PC-9 (cell line): ENCODE measurements at regions not wholly inside any gene's neighbourhood (a gene's known extent, or its start where the extent isn't known, plus 50 kb on each side); places are given as distances from the start of the nearest gene placed in this dataset.

Experiments
- BruUV-seq: library from RNA; stranded (reverse); fragments of 400-500 nt; replicated peaks from 2 replicates; lab custom pipeline; 2021; lab: Mats Ljungman, UMichigan
- CTCF ChIA-PET: fragments of 300-600 bp; sonication (Branson Sonifier 250); formaldehyde crosslinking; loops from one replicate; lab custom pipeline; 2022; ENCODE audit warnings: antibody characterized with exemption; lab: Charles Lee
- POLR2A ChIA-PET: fragments of 300-600 bp; sonication (Branson Sonifier 250); formaldehyde crosslinking; loops from one replicate; lab custom pipeline; 2022; ENCODE audit warnings: antibody characterized with exemption; ENCODE audit not compliant: unreplicated experiment; lab: Charles Lee
- DNase-seq, 2 experiments: peaks; one replicate each; pipeline versions ENCODE4 v3.0.0 to v3.0.0-alpha.2; 2015 to 2022; ENCODE audit warnings: mixed read lengths in 1 of 2
- H2AFZ ChIP-seq: fragments of 200-600 bp; sonication (generic); 2 replicates; pipeline ENCODE4 v1.8.1; 2017; ENCODE audit warnings: antibody characterized with exemption
- H3F3A ChIP-seq: fragments of 200-600 bp; sonication (generic); 2 replicates; pipeline ENCODE4 v1.8.1; 2017; ENCODE audit warnings: antibody characterized with exemption, mild to moderate bottlenecking, low read depth; ENCODE audit not compliant: insufficient read depth
- H3K27ac ChIP-seq: fragments of 200-600 bp; sonication (generic); 2 replicates; pipeline ENCODE4 v1.6.1; 2016; ENCODE audit warnings: mixed run types
- H3K27me3 ChIP-seq: fragments of 200-600 bp; sonication (generic); 2 replicates; pipeline ENCODE4 v1.6.1; 2016; ENCODE audit warnings: low read depth, mixed run types; ENCODE audit not compliant: insufficient read depth
- H3K36me3 ChIP-seq: fragments of 200-600 bp; sonication (generic); 2 replicates; pipeline ENCODE4 v1.6.1; 2016; ENCODE audit warnings: low read depth, mixed run types
- H3K4me1 ChIP-seq: fragments of 200-600 bp; sonication (generic); replicated peaks from 2 replicates; pipeline ENCODE4 v1.6.1; 2016; ENCODE audit warnings: mixed run types; ENCODE audit not compliant: insufficient read depth
- H3K4me2 ChIP-seq: fragments of 200-600 bp; sonication (generic); 2 replicates; pipeline ENCODE4 v1.6.1; 2017; ENCODE audit warnings: mixed run types
- H3K4me3 ChIP-seq: fragments of 200-600 bp; sonication (generic); 2 replicates; pipeline ENCODE4 v1.6.1; 2016; ENCODE audit warnings: mixed run types
- H3K79me2 ChIP-seq: fragments of 200-600 bp; sonication (generic); 2 replicates; pipeline ENCODE4 v1.6.1; 2017; ENCODE audit warnings: low read depth, mixed run types
- H3K9me2 ChIP-seq: fragments of 200-600 bp; sonication (generic); 2 replicates; pipeline ENCODE4 v1.8.1; 2017; ENCODE audit warnings: mild to moderate bottlenecking; ENCODE audit not compliant: insufficient read depth
- H3K9me3 ChIP-seq: fragments of 200-600 bp; sonication (generic); 2 replicates; pipeline ENCODE4 v1.8.1; 2016; ENCODE audit warnings: low read depth; ENCODE audit not compliant: insufficient read depth
- H4K20me1 ChIP-seq: fragments of 200-600 bp; sonication (generic); 2 replicates; pipeline ENCODE4 v1.8.1; 2017; ENCODE audit not compliant: insufficient read depth
- CTCF ChIP-seq: fragments of 200-600 bp; sonication (generic); conservative IDR thresholded peaks from 2 replicates; pipeline ENCODE4 v1.6.1; 2017; ENCODE audit warnings: mixed run types, antibody characterized with exemption, mild to moderate bottlenecking, moderate library complexity
- EZH2 ChIP-seq: fragments of 200-600 bp; sonication (generic); IDR thresholded peaks from 2 replicates; pipeline ENCODE4 v1.8.0; 2017; ENCODE audit warnings: antibody characterized with exemption, low read depth
- intact Hi-C: fragments of 100-400 bp; cut with micrococcal nuclease; formaldehyde crosslinking; loops from one replicate; pipeline ENCODE4 v1.10.0; 2022; ENCODE audit not compliant: unreplicated experiment

- no peak overlapping the region for H3K27ac ChIP-seq
- no peak overlapping the region for H2AFZ ChIP-seq
- no peak overlapping the region for H3K4me2 ChIP-seq
- no peak for DNase-seq
- ChIA-PET CTCF (no interaction called here), POLR2A (no interaction called here)
- no peak overlapping the region for H3K4me3 ChIP-seq
- TF ChIP-seq CTCF (no peak), EZH2 (no peak)
- no peaks in the 10 kb centered on the region for H3K9me3 ChIP-seq
- no peaks in the 10 kb centered on the region for H3K4me1 ChIP-seq
- no peaks in the 10 kb centered on the region for H3K36me3 ChIP-seq
- H4K20me1 ChIP-seq: no peaks in the 10 kb centered on the region
- H3K79me2 ChIP-seq: no peaks in the 10 kb centered on the region
- BruUV-seq: no TSS peak
- H3F3A ChIP-seq: no peaks in the 10 kb centered on the region
- H3K27me3 ChIP-seq: peaks cover 41% of the 10 kb centered on the region
- H3K9me2 ChIP-seq: no peaks in the 10 kb centered on the region
- intact Hi-C loops: no loop called here
These were observed 112.3 kb upstream of the TOP3B start for GRCh38 chr22:22094921-22095320.

- ChIA-PET POLR2A (no interaction called here), CTCF (no interaction called here)
- Histone ChIP-seq H3K27me3 (peaks cover 41% of the 10 kb centered on the region), H4K20me1 (no peaks in the 10 kb centered on the region), H3K4me1 (no peaks in the 10 kb centered on the region), H3K79me2 (no peaks in the 10 kb centered on the region), H3K9me2 (no peaks in the 10 kb centered on the region), H3K9me3 (no peaks in the 10 kb centered on the region), H3K27ac (no peak overlapping the region), H2AFZ (no peak overlapping the region), H3K4me3 (no peak overlapping the region), H3K4me2 (no peak overlapping the region), H3F3A (no peaks in the 10 kb centered on the region), H3K36me3 (no peaks in the 10 kb centered on the region)
- no peak for DNase-seq
- TF ChIP-seq CTCF: no peak
- TF ChIP-seq EZH2: no peak
- intact Hi-C loops: no loop called here
- BruUV-seq: no TSS peak
These were observed 111.9 kb upstream of the TOP3B start for GRCh38 chr22:22094514-22094913.

- peaks cover 41% of the 10 kb centered on the region for H3K27me3 ChIP-seq
- no peaks in the 10 kb centered on the region for H3K79me2 ChIP-seq
- no peaks in the 10 kb centered on the region for H3K9me2 ChIP-seq
- intact Hi-C loops: no loop called here
- ChIA-PET POLR2A (no interaction called here), CTCF (no interaction called here)
- no peaks in the 10 kb centered on the region for H3K4me1 ChIP-seq
- no peak for DNase-seq
- BruUV-seq: no TSS peak
- H4K20me1 ChIP-seq: no peaks in the 10 kb centered on the region
- H3K27ac ChIP-seq: no peak overlapping the region
- H3K4me3 ChIP-seq: no peak overlapping the region
- H3K9me3 ChIP-seq: no peaks in the 10 kb centered on the region
- TF ChIP-seq EZH2 (no peak), CTCF (no peak)
- H3F3A ChIP-seq: no peaks in the 10 kb centered on the region
- H2AFZ ChIP-seq: no peak overlapping the region
- H3K4me2 ChIP-seq: no peak overlapping the region
- H3K36me3 ChIP-seq: no peaks in the 10 kb centered on the region
These were observed 111.2 kb upstream of the TOP3B start for GRCh38 chr22:22093743-22094142.
